Endothelial cell (in vitro differentiated cells): ENCODE measurements at regions not wholly inside any gene's neighbourhood (a gene's known extent, or its start where the extent isn't known, plus 50 kb on each side); places are given as distances from the start of the nearest gene placed in this dataset.

ENCODE experiments used
- DNase-seq: peaks from one replicate; pipeline ENCODE4 v3.0.0; 2021; ENCODE audit warnings: low spot score
- H3K27ac Mint-ChIP-seq: one replicate; pipeline ENCODE4 v1.8.0; 2021; ENCODE audit warnings: mixed read lengths, inconsistent platforms; ENCODE audit not compliant: unreplicated experiment
- H3K27me3 Mint-ChIP-seq: one replicate; pipeline ENCODE4 v1.8.0; 2021; ENCODE audit warnings: mild to moderate bottlenecking, moderate library complexity, mixed read lengths, inconsistent platforms; ENCODE audit not compliant: unreplicated experiment
- H3K36me3 Mint-ChIP-seq: one replicate; pipeline ENCODE4 v1.8.0; 2021; ENCODE audit warnings: mild to moderate bottlenecking, low read depth, mixed read lengths, inconsistent platforms; ENCODE audit not compliant: unreplicated experiment
- H3K4me1 Mint-ChIP-seq: one replicate; pipeline ENCODE4 v1.8.0; 2021; ENCODE audit warnings: mild to moderate bottlenecking, mixed read lengths, inconsistent platforms; ENCODE audit not compliant: unreplicated experiment
- H3K4me3 Mint-ChIP-seq: one replicate; pipeline ENCODE4 v1.8.0; 2021; ENCODE audit warnings: mild to moderate bottlenecking, mixed read lengths, inconsistent platforms; ENCODE audit not compliant: unreplicated experiment
- H3K9me3 Mint-ChIP-seq: one replicate; pipeline ENCODE4 v1.8.0; 2021; ENCODE audit warnings: mixed read lengths, inconsistent platforms; ENCODE audit not compliant: unreplicated experiment
- TF ChIP-seq, protein P1 (sequence below): fragments of 200-600 bp; sonication (generic); IDR thresholded peaks from one replicate; pipeline ENCODE4 v1.5.0; 2021; ENCODE audit warnings: antibody characterized with exemption; ENCODE audit not compliant: unreplicated experiment

DNA sequence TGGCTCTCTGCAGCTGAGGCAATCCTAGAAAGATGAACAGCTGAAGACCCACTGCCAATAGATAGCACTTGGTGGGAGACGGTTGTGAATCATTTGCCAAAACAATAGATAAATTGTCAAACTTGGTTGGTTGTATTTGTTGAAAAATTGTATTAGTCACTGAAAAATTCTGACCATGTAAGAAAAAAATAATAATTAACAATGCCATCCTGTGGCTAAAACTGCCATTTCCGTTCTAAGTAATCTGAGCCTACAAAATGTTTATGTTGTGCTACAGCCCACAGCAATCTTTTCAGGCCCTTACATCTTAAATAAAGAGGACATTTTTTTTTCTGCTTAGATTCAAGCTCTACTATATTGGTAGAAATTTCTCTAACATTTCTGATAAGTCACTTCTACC lies 103.2 kb upstream of the ANO3 start:
- no peak for DNase-seq
- TF ChIP-seq, protein P1, sequence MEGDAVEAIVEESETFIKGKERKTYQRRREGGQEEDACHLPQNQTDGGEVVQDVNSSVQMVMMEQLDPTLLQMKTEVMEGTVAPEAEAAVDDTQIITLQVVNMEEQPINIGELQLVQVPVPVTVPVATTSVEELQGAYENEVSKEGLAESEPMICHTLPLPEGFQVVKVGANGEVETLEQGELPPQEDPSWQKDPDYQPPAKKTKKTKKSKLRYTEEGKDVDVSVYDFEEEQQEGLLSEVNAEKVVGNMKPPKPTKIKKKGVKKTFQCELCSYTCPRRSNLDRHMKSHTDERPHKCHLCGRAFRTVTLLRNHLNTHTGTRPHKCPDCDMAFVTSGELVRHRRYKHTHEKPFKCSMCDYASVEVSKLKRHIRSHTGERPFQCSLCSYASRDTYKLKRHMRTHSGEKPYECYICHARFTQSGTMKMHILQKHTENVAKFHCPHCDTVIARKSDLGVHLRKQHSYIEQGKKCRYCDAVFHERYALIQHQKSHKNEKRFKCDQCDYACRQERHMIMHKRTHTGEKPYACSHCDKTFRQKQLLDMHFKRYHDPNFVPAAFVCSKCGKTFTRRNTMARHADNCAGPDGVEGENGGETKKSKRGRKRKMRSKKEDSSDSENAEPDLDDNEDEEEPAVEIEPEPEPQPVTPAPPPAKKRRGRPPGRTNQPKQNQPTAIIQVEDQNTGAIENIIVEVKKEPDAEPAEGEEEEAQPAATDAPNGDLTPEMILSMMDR: no peak
- Mint-ChIP-seq H3K36me3 (no peaks in the 10 kb centered on the region), H3K4me1 (no peaks in the 10 kb centered on the region), H3K27me3 (no peaks in the 10 kb centered on the region), H3K4me3 (no peak overlapping the region), H3K9me3 (no peaks in the 10 kb centered on the region), H3K27ac (no peak overlapping the region)

DNA sequence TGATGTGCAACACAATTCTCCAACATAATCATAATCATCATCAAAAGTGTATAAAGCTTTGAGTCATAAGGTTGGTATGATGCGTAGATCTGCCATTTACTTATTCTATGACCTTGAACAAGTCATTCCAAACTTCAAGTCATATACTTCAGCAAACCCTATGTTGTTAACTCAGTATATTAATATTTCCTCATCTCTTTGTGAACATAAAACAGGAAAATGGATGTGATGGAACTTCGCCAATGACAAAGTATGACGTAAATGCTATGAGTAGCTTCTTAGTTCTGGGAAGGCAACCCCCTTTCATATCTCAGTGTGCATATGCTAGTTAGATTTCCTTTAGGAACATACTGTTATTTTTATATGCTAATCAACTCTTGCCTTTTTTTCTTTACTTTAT lies 102.7 kb upstream of the ANO3 start:
- no peak overlapping the region for H3K27ac Mint-ChIP-seq
- DNase-seq: no peak
- H3K4me1 Mint-ChIP-seq: no peaks in the 10 kb centered on the region
- no peak overlapping the region for H3K4me3 Mint-ChIP-seq
- H3K27me3 Mint-ChIP-seq: no peaks in the 10 kb centered on the region
- H3K36me3 Mint-ChIP-seq: no peaks in the 10 kb centered on the region
- TF ChIP-seq, protein P1: no peak
- no peaks in the 10 kb centered on the region for H3K9me3 Mint-ChIP-seq

DNA sequence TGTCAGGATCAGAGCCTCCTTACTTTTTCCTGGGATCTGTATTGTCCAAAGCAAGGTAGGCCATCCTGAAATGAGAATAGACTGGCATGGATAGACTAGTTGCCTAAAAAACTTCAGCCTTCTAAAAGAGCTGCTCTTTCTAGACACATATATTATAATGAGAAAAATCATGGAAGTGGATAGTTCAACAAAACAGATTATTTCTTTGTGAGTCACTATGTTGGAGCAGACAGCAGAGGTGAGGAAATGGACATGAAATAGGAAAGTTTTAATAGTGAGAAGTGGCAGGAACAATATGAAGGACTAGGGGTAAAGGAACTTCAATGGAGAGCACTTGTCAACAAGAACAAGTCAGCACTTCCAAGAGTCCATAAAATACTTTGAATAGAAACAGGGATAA lies 101.9 kb upstream of the ANO3 start:
- Mint-ChIP-seq H3K36me3 (no peaks in the 10 kb centered on the region), H3K27me3 (no peaks in the 10 kb centered on the region), H3K27ac (no peak overlapping the region), H3K4me1 (no peaks in the 10 kb centered on the region), H3K4me3 (no peak overlapping the region), H3K9me3 (no peaks in the 10 kb centered on the region)
- TF ChIP-seq, protein P1: no peak
- no peak for DNase-seq

DNA sequence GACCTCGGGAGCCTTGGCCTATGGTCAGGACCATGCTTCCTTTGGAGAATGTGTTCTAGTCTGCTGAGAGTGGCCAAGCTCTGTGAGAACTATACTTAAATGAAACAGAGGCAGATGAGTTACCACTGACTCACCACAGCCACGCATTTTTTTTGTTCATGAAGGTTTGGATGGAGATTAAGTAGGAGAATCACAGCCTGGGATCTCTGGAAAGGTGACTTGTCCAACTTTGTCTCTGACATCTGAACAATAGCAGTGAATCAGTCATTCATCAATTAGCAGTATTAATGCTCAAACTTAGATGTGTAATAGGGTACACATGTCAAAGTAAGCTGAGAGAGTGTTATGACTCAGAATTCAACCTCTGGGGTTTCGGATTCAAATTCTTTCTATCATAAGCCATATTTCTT lies 100.7 kb upstream of the ANO3 start:
- H3K27ac Mint-ChIP-seq: no peak overlapping the region
- no peaks in the 10 kb centered on the region for H3K36me3 Mint-ChIP-seq
- DNase-seq: no peak

DNA sequence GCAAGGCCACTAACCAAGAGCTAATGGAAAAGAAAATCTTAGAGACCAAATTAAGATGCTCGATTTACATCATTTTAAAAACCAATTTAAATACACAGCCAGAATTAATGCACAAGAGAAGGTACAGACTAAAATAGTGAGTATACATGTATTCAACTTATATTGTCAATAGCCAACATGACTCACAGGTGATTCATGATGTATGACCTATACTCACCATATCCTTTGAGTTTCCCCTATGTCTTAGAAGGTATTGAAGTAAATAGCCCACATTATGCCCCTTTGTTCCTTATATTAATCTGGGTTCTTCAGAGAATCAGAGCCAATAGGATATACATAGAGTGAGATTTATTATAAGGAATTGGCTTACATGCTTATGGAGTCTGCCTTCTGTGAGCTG lies 97.5 kb upstream of the ANO3 start:
- H3K4me1 Mint-ChIP-seq: no peaks in the 10 kb centered on the region
- no peak overlapping the region for H3K27ac Mint-ChIP-seq
- H3K27me3 Mint-ChIP-seq: no peaks in the 10 kb centered on the region
- H3K36me3 Mint-ChIP-seq: no peaks in the 10 kb centered on the region
- no peaks in the 10 kb centered on the region for H3K9me3 Mint-ChIP-seq
- no peak for DNase-seq
- H3K4me3 Mint-ChIP-seq: no peak overlapping the region
- TF ChIP-seq, protein P1: no peak

More for the DNA sequence above, 100.7 kb upstream of the ANO3 start:
- TF ChIP-seq, protein P1: no peak
- H3K4me1 Mint-ChIP-seq: no peaks in the 10 kb centered on the region
- no peak overlapping the region for H3K4me3 Mint-ChIP-seq
- H3K9me3 Mint-ChIP-seq: no peaks in the 10 kb centered on the region
- no peaks in the 10 kb centered on the region for H3K27me3 Mint-ChIP-seq
